ENCODE measurements at regions not wholly inside any gene's neighbourhood (a gene's known extent, or its start where the extent isn't known, plus 50 kb on each side); places are given as distances from the start of the nearest gene placed in this dataset.

DNA sequence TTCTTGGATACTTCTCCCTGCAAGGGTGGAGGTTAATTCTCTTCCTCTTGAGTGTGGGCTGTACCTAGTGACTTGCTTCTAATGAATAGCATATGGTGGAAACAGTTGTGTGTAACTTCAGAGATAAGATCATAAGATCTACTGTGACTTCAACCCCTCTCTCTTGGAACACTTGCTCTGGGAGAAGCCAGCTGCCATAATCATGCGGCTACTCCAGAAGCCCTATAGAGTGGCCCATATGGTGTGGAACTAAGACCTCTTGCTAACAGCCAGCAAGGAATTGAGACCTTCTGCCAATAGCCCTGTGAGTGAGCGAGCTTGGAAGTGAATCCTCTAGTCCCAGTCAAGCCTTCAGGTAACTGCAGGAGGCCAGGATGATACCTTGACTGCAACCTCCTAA is 81.1 kb downstream of the RBMX2 start:
- Histone ChIP-seq H3K9me3 (replicated peaks; ENCODE audit: control insufficient read depth, insufficient read depth, low read length) (no peaks in the 10 kb centered on the region), H3K36me3 (ENCODE audit: control insufficient read depth in 2 of 2, extremely low read depth in 1 of 2, insufficient read depth in 2 of 2, low read length in 2 of 2) (no peaks in the 10 kb centered on the region), H3K4me2 (ENCODE audit: insufficient read depth, low read length) (no peak overlapping the region), H2AFZ (ENCODE audit: low read depth, low read length) (no peak overlapping the region), H4K20me1 (replicated peaks; ENCODE audit: control insufficient read depth, extremely low read depth, insufficient read depth, low read length) (no peaks in the 10 kb centered on the region), H3K9me1 (replicated peaks; ENCODE audit: control insufficient read depth, extremely low read depth, insufficient read depth, low read length) (no peaks in the 10 kb centered on the region), H3K27me3 (ENCODE audit: control insufficient read depth in 2 of 2, insufficient read depth in 2 of 2, low read length in 2 of 2) (no peaks in the 10 kb centered on the region), H3K9ac (replicated peaks; ENCODE audit: extremely low read depth, insufficient read depth, low read length) (no peak overlapping the region), H3K4me3 (replicated peaks in 1 of 3; ENCODE audit: insufficient read depth in 1 of 3, low read depth in 1 of 3, low read length in 3 of 3) (no peak overlapping the region), H3K4me1 (ENCODE audit: control insufficient read depth, extremely low read depth, insufficient read depth, low read length) (no peaks in the 10 kb centered on the region), H3K79me2 (ENCODE audit: control insufficient read depth, insufficient read depth, low read length) (no peaks in the 10 kb centered on the region), H3K27ac (ENCODE audit: insufficient read depth, low read depth, low read length) (no peak overlapping the region)
- ChIA-PET CTCF (no interaction called here), POLR2A (no interaction called here)
- no TSS peak for BruUV-seq (replicated peaks)
- no peak for DNase-seq (ENCODE audit: low read depth, low spot score)
- dilution Hi-C loops (cut with MboI; ENCODE audit: extremely low pct_ligation_motif_present, low sequenced_read_pairs) (no loop called here), intact Hi-C loops (cut with micrococcal nuclease) (no loop called here)
- no peak for TF ChIP-seq JUN (IDR thresholded peaks at IDR 0.05; ENCODE audit: borderline replicate concordance, insufficient read depth, insufficient read length, low read depth)
- no peak for TF ChIP-seq EZH2 (IDR thresholded peaks at IDR 0.05; ENCODE audit: borderline replicate concordance, low read depth, low read length, severe bottlenecking)
- no peak for TF ChIP-seq GATA2 (IDR thresholded peaks at IDR 0.05; ENCODE audit: insufficient read depth, insufficient read length, low read depth, low read length)
- TF ChIP-seq, protein P1, sequence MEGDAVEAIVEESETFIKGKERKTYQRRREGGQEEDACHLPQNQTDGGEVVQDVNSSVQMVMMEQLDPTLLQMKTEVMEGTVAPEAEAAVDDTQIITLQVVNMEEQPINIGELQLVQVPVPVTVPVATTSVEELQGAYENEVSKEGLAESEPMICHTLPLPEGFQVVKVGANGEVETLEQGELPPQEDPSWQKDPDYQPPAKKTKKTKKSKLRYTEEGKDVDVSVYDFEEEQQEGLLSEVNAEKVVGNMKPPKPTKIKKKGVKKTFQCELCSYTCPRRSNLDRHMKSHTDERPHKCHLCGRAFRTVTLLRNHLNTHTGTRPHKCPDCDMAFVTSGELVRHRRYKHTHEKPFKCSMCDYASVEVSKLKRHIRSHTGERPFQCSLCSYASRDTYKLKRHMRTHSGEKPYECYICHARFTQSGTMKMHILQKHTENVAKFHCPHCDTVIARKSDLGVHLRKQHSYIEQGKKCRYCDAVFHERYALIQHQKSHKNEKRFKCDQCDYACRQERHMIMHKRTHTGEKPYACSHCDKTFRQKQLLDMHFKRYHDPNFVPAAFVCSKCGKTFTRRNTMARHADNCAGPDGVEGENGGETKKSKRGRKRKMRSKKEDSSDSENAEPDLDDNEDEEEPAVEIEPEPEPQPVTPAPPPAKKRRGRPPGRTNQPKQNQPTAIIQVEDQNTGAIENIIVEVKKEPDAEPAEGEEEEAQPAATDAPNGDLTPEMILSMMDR (IDR thresholded peaks at IDR 0.05; ENCODE audit: extremely low read depth in 1 of 2, insufficient read depth in 1 of 2, low read depth in 1 of 2, low read length in 2 of 2): no peak
- no peak for TF ChIP-seq POLR2AphosphoS5 (IDR thresholded peaks at IDR 0.05; ENCODE audit: insufficient read depth, low read depth, low read length)
- TF ChIP-seq MYC (IDR thresholded peaks at IDR 0.05; ENCODE audit: low read depth, low read length): no peak
- no peak for FAIRE-seq

DNA sequence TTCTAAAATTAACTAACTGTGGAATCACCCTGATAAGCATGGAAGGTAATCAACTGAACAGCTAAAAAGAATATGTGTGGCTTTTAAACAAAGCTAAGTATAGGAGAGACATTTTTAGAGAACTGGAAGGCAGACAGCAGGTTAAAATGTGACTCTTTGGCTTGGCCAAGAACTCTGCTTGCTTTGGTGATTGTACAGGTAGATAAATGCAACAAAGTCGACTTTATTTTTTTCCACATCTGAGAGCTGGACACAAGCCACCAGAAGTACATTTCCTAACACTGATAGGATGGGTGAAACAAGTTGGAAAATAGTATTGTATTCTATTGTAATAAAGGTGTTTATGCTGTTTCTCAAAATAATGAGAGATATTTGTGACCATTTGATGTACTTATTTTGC is 84.1 kb downstream of the RBMX2 start:
- Histone ChIP-seq H3K9ac (replicated peaks; ENCODE audit: extremely low read depth, insufficient read depth, low read length) (no peak overlapping the region), H3K79me2 (ENCODE audit: control insufficient read depth, insufficient read depth, low read length) (no peaks in the 10 kb centered on the region), H3K36me3 (ENCODE audit: control insufficient read depth in 2 of 2, extremely low read depth in 1 of 2, insufficient read depth in 2 of 2, low read length in 2 of 2) (no peaks in the 10 kb centered on the region), H3K9me3 (replicated peaks; ENCODE audit: control insufficient read depth, insufficient read depth, low read length) (no peaks in the 10 kb centered on the region), H3K27ac (ENCODE audit: insufficient read depth, low read depth, low read length) (no peak overlapping the region), H3K9me1 (replicated peaks; ENCODE audit: control insufficient read depth, extremely low read depth, insufficient read depth, low read length) (no peaks in the 10 kb centered on the region), H3K4me1 (ENCODE audit: control insufficient read depth, extremely low read depth, insufficient read depth, low read length) (no peaks in the 10 kb centered on the region), H4K20me1 (replicated peaks; ENCODE audit: control insufficient read depth, extremely low read depth, insufficient read depth, low read length) (no peaks in the 10 kb centered on the region), H3K4me2 (ENCODE audit: insufficient read depth, low read length) (no peak overlapping the region), H3K4me3 (replicated peaks in 1 of 3; ENCODE audit: insufficient read depth in 1 of 3, low read depth in 1 of 3, low read length in 3 of 3) (no peak overlapping the region), H2AFZ (ENCODE audit: low read depth, low read length) (no peak overlapping the region), H3K27me3 (ENCODE audit: control insufficient read depth in 2 of 2, insufficient read depth in 2 of 2, low read length in 2 of 2) (no peaks in the 10 kb centered on the region)
- ChIA-PET CTCF (no interaction called here), POLR2A (no interaction called here)
- TF ChIP-seq POLR2A (IDR thresholded peaks at IDR 0.05; ENCODE audit: low read depth, low read length) (no peak), FOS (IDR thresholded peaks at IDR 0.05; ENCODE audit: borderline replicate concordance, insufficient read depth, low read length) (no peak), JUN (IDR thresholded peaks at IDR 0.05; ENCODE audit: borderline replicate concordance, insufficient read depth, insufficient read length, low read depth) (no peak), EZH2 (IDR thresholded peaks at IDR 0.05; ENCODE audit: borderline replicate concordance, low read depth, low read length, severe bottlenecking) (no peak)
- TF ChIP-seq, protein P1 (IDR thresholded peaks at IDR 0.05; ENCODE audit: extremely low read depth in 1 of 2, insufficient read depth in 1 of 2, low read depth in 1 of 2, low read length in 2 of 2): no peak
- no peak for DNase-seq (ENCODE audit: low read depth, low spot score)
- no TSS peak for BruUV-seq (replicated peaks)
- dilution Hi-C loops (cut with MboI; ENCODE audit: extremely low pct_ligation_motif_present, low sequenced_read_pairs): no loop called here
- no peak for FAIRE-seq
- intact Hi-C loops (cut with micrococcal nuclease): no loop called here
